ENCODE measurements at regions not wholly inside any gene's neighbourhood (a gene's known extent, or its start where the extent isn't known, plus 50 kb on each side); places are given as distances from the start of the nearest gene placed in this dataset.

GRCh38 chr18:79626905-79627749 is 52.5 kb upstream of the CTDP1 start:
- DNase-seq (ENCODE audit: low spot score) = no peak

GRCh38 chr18:79627750-79628294 is 51.8 kb upstream of the CTDP1 start:
- no peak for DNase-seq (ENCODE audit: low spot score)

- no peak for DNase-seq (ENCODE audit: low spot score)
Measured at GRCh38 chr18:79628416-79629248, 51.0 kb upstream of the CTDP1 start.

- DNase-seq (ENCODE audit: low spot score) = no peak
Measured at GRCh38 chr18:79629249-79629558, 50.4 kb upstream of the CTDP1 start.

GRCh38 chr18:79629606-79630005 is 50.0 kb upstream of the CTDP1 start:
- no peak for DNase-seq (ENCODE audit: low spot score)

All from globus pallidus (tissue), 1 donor.